ENCODE measurements at regions not wholly inside any gene's neighbourhood (a gene's known extent, or its start where the extent isn't known, plus 50 kb on each side); places are given as distances from the start of the nearest gene placed in this dataset.

DNA sequence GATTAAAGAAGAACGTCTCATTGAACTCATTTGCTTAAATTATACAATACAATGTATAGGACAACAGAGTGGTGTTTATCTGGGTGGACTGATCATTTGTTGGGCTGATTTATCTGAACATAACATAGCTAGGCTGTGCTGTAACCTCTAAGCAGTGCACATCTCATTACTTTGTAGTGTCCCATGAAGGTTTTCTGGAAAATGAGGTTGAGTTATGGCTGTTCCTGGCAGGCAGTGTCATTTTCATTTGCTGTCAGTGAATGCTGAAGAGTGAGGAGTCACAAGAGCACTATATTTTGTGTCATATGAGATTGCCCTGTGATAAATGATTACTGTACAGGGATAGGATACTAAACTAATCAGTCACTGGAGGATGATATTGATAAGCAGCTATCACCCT is 340.2 kb downstream of the HS3ST3B1 start:
- ChIA-PET POLR2A (no interaction called here), CTCF (ENCODE audit: low intra/inter-chr PET ratio, low total read pairs) (no interaction called here)
- 52% methylated on average over 1 of the region's 1 CpG for WGBS (ENCODE audit: low lambda C conversion rate)
- Histone ChIP-seq H3K27ac (ENCODE audit: extremely low read length, insufficient read depth, low read length) (no peak overlapping the region), H3K9me3 (ENCODE audit: low read length) (no peaks in the 10 kb centered on the region), H3K4me1 (ENCODE audit: insufficient read depth, low read length) (peaks cover 3% of the 10 kb centered on the region), H4K20me1 (ENCODE audit: insufficient read depth, low read length) (no peaks in the 10 kb centered on the region), H3K36me3 (replicated peaks in 1 of 2; ENCODE audit: control insufficient read depth in 1 of 2, insufficient read depth in 2 of 2, low read length in 2 of 2) (no peaks in the 10 kb centered on the region), H3K9ac (ENCODE audit: insufficient read depth, low read depth, low read length) (no peak overlapping the region), H3K4me2 (ENCODE audit: low read depth, low read length) (no peak overlapping the region), H3K79me2 (ENCODE audit: insufficient read depth, low read length) (no peaks in the 10 kb centered on the region), H2AFZ (ENCODE audit: low read length) (no peak overlapping the region), H3K27me3 (ENCODE audit: control insufficient read depth in 1 of 2, insufficient read depth in 2 of 2, low read length in 2 of 2) (no peaks in the 10 kb centered on the region), H3K4me3 (replicated peaks in 1 of 3; ENCODE audit: insufficient read depth in 1 of 3, low read depth in 2 of 3, low read length in 3 of 3) (no peak overlapping the region)
- in situ Hi-C loops (cut with HindIII; ENCODE audit: extremely low pct_ligation_motif_present, low pct_unique_long_range_greater_than_20kb) = no loop called here
- BruUV-seq (replicated peaks) = no TSS peak
- ATAC-seq = no peak
- FAIRE-seq = no peak
- no peak for DNase-seq (ENCODE audit: low spot score)
- intact Hi-C loops (cut with micrococcal nuclease; ENCODE audit: unreplicated experiment) = loop anchor here (5.0 kb wide), 1 partner anchor 186 kb away; no protein-coding TSS in a partner anchor
- TF ChIP-seq MED13 (CRISPR knock-in tag; IDR thresholded peaks at IDR 0.05) (no peak), KMT2A (CRISPR knock-in tag; IDR thresholded peaks at IDR 0.05) (no peak), ZNF3 (CRISPR knock-in tag; IDR thresholded peaks at IDR 0.05) (no peak), REXO4 (CRISPR knock-in tag; IDR thresholded peaks at IDR 0.05; ENCODE audit: borderline replicate concordance) (no peak), ZNF552 (CRISPR knock-in tag; IDR thresholded peaks at IDR 0.05; ENCODE audit: borderline replicate concordance) (no peak), SOX6 (IDR thresholded peaks at IDR 0.05) (no peak), SOX6 (CRISPR knock-in tag; IDR thresholded peaks at IDR 0.05) (no peak), SALL2 (CRISPR knock-in tag; IDR thresholded peaks at IDR 0.05) (no peak), TCF7L2 (IDR thresholded peaks at IDR 0.05; ENCODE audit: low read depth, low read length) (no peak), PAX8 (CRISPR knock-in tag; IDR thresholded peaks at IDR 0.05; ENCODE audit: borderline replicate concordance) (no peak), FOXK2 (IDR thresholded peaks at IDR 0.05) (no peak), TBP (CRISPR knock-in tag; IDR thresholded peaks at IDR 0.05) (no peak), SSRP1 (CRISPR knock-in tag; IDR thresholded peaks at IDR 0.05) (no peak), ZNF460 (CRISPR knock-in tag; IDR thresholded peaks at IDR 0.05; ENCODE audit: borderline replicate concordance) (no peak), NCOA1 (CRISPR knock-in tag; IDR thresholded peaks at IDR 0.05) (no peak)
- TF ChIP-seq, protein P1, sequence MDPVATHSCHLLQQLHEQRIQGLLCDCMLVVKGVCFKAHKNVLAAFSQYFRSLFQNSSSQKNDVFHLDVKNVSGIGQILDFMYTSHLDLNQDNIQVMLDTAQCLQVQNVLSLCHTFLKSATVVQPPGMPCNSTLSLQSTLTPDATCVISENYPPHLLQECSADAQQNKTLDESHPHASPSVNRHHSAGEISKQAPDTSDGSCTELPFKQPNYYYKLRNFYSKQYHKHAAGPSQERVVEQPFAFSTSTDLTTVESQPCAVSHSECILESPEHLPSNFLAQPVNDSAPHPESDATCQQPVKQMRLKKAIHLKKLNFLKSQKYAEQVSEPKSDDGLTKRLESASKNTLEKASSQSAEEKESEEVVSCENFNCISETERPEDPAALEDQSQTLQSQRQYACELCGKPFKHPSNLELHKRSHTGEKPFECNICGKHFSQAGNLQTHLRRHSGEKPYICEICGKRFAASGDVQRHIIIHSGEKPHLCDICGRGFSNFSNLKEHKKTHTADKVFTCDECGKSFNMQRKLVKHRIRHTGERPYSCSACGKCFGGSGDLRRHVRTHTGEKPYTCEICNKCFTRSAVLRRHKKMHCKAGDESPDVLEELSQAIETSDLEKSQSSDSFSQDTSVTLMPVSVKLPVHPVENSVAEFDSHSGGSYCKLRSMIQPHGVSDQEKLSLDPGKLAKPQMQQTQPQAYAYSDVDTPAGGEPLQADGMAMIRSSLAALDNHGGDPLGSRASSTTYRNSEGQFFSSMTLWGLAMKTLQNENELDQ (CRISPR knock-in tag; IDR thresholded peaks at IDR 0.05; ENCODE audit: borderline replicate concordance) = no peak
- TF ChIP-seq, protein P2, sequence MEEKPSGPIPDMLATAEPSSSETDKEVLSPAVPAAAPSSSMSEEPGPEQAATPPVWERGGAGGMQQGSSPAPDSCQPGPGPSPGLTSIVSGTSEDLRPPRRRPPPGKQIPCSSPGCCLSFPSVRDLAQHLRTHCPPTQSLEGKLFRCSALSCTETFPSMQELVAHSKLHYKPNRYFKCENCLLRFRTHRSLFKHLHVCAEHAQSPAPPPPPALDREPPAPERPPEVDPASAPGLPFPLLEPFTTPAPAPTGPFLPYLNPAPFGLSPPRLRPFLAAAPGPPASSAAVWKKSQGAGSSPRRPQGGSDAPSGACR (CRISPR knock-in tag; IDR thresholded peaks at IDR 0.05) = no peak
- TF ChIP-seq, protein P3, sequence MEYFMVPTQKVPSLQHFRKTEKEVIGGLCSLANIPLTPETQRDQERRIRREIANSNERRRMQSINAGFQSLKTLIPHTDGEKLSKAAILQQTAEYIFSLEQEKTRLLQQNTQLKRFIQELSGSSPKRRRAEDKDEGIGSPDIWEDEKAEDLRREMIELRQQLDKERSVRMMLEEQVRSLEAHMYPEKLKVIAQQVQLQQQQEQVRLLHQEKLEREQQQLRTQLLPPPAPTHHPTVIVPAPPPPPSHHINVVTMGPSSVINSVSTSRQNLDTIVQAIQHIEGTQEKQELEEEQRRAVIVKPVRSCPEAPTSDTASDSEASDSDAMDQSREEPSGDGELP (IDR thresholded peaks at IDR 0.05; ENCODE audit: borderline replicate concordance, low read depth) = no peak

Data from HepG2 (cell line).